ENCODE measurements at regions not wholly inside any gene's neighbourhood (a gene's known extent, or its start where the extent isn't known, plus 50 kb on each side); places are given as distances from the start of the nearest gene placed in this dataset.

- Histone ChIP-seq H3K4me1 (ENCODE audit: control insufficient read depth, insufficient read depth, low read length) (no peaks in the 10 kb centered on the region), H3K27ac (ENCODE audit: low read depth, low read length) (no peak overlapping the region), H3K4me3 (ENCODE audit: low read length) (no peak overlapping the region), H3K9ac (ENCODE audit: low read length) (no peak overlapping the region), H3K36me3 (ENCODE audit: control insufficient read depth, insufficient read depth, low read length) (no peaks in the 10 kb centered on the region), H3K27me3 (ENCODE audit: control insufficient read depth, insufficient read depth, low read length) (no peaks in the 10 kb centered on the region)
Observed at GRCh38 chr12:24233519-24234246, 284.2 kb upstream of the SOX5 start.

GRCh38 chr12:24232531-24232930, 283.1 kb upstream of the SOX5 start:
- H3K4me3 ChIP-seq (ENCODE audit: low read length) = no peak overlapping the region
- no peaks in the 10 kb centered on the region for H3K4me1 ChIP-seq (ENCODE audit: control insufficient read depth, insufficient read depth, low read length)
- H3K36me3 ChIP-seq (ENCODE audit: control insufficient read depth, insufficient read depth, low read length) = no peaks in the 10 kb centered on the region
- no peak overlapping the region for H3K27ac ChIP-seq (ENCODE audit: low read depth, low read length)
- no peak overlapping the region for H3K9ac ChIP-seq (ENCODE audit: low read length)
- no peaks in the 10 kb centered on the region for H3K27me3 ChIP-seq (ENCODE audit: control insufficient read depth, insufficient read depth, low read length)

- Histone ChIP-seq H3K4me1 (ENCODE audit: control insufficient read depth, insufficient read depth, low read length) (no peaks in the 10 kb centered on the region), H3K36me3 (ENCODE audit: control insufficient read depth, insufficient read depth, low read length) (no peaks in the 10 kb centered on the region), H3K4me3 (ENCODE audit: low read length) (no peak overlapping the region), H3K27me3 (ENCODE audit: control insufficient read depth, insufficient read depth, low read length) (no peaks in the 10 kb centered on the region), H3K27ac (ENCODE audit: low read depth, low read length) (no peak overlapping the region), H3K9ac (ENCODE audit: low read length) (no peak overlapping the region)
Observed at GRCh38 chr12:24231298-24231697, 281.8 kb upstream of the SOX5 start.

GRCh38 chr12:24230061-24230701, 280.7 kb upstream of the SOX5 start:
- Histone ChIP-seq H3K27ac (ENCODE audit: low read depth, low read length) (no peak overlapping the region), H3K27me3 (ENCODE audit: control insufficient read depth, insufficient read depth, low read length) (no peaks in the 10 kb centered on the region), H3K4me3 (ENCODE audit: low read length) (no peak overlapping the region), H3K4me1 (ENCODE audit: control insufficient read depth, insufficient read depth, low read length) (no peaks in the 10 kb centered on the region), H3K9ac (ENCODE audit: low read length) (no peak overlapping the region), H3K36me3 (ENCODE audit: control insufficient read depth, insufficient read depth, low read length) (no peaks in the 10 kb centered on the region)

- Histone ChIP-seq H3K36me3 (ENCODE audit: control insufficient read depth, insufficient read depth, low read length) (no peaks in the 10 kb centered on the region), H3K27me3 (ENCODE audit: control insufficient read depth, insufficient read depth, low read length) (no peaks in the 10 kb centered on the region), H3K27ac (ENCODE audit: low read depth, low read length) (no peak overlapping the region), H3K4me3 (ENCODE audit: low read length) (no peak overlapping the region), H3K4me1 (ENCODE audit: control insufficient read depth, insufficient read depth, low read length) (no peaks in the 10 kb centered on the region), H3K9ac (ENCODE audit: low read length) (no peak overlapping the region)
Observed at GRCh38 chr12:24229031-24229700, 279.7 kb upstream of the SOX5 start.

DNA sequence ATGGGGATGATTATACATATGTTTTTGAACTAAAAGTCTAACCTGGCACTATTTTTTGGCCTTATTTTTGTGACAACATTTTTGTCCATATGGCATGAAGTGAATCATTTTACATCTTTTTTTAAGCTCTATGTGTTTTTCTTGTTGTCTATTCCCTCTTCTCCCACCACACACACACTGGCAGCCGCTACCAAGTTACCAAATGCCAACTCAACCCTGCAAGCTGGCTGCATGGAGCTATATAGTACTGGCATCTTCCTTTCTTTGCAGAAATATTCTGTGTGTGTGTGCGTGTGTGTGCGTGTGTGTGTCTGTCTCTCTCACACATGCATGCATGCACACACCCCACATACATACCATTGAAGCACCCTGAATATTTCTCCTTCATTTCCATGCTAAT, 278.9 kb upstream of the SOX5 start:
- H3K27ac ChIP-seq (ENCODE audit: low read depth, low read length) = no peak overlapping the region
- H3K9ac ChIP-seq (ENCODE audit: low read length) = no peak overlapping the region
- H3K4me3 ChIP-seq (ENCODE audit: low read length) = no peak overlapping the region
- H3K27me3 ChIP-seq (ENCODE audit: control insufficient read depth, insufficient read depth, low read length) = no peaks in the 10 kb centered on the region
- no peaks in the 10 kb centered on the region for H3K36me3 ChIP-seq (ENCODE audit: control insufficient read depth, insufficient read depth, low read length)
- no peaks in the 10 kb centered on the region for H3K4me1 ChIP-seq (ENCODE audit: control insufficient read depth, insufficient read depth, low read length)

GRCh38 chr12:24227551-24227950, 278.1 kb upstream of the SOX5 start:
- Histone ChIP-seq H3K27me3 (ENCODE audit: control insufficient read depth, insufficient read depth, low read length) (no peaks in the 10 kb centered on the region), H3K4me1 (ENCODE audit: control insufficient read depth, insufficient read depth, low read length) (no peaks in the 10 kb centered on the region), H3K9ac (ENCODE audit: low read length) (no peak overlapping the region), H3K4me3 (ENCODE audit: low read length) (no peak overlapping the region), H3K27ac (ENCODE audit: low read depth, low read length) (no peak overlapping the region), H3K36me3 (ENCODE audit: control insufficient read depth, insufficient read depth, low read length) (no peaks in the 10 kb centered on the region)

- H3K27me3 ChIP-seq (ENCODE audit: control insufficient read depth, insufficient read depth, low read length) = no peaks in the 10 kb centered on the region
- H3K36me3 ChIP-seq (ENCODE audit: control insufficient read depth, insufficient read depth, low read length) = no peaks in the 10 kb centered on the region
- no peak overlapping the region for H3K27ac ChIP-seq (ENCODE audit: low read depth, low read length)
- H3K4me1 ChIP-seq (ENCODE audit: control insufficient read depth, insufficient read depth, low read length) = no peaks in the 10 kb centered on the region
- no peak overlapping the region for H3K4me3 ChIP-seq (ENCODE audit: low read length)
- no peak overlapping the region for H3K9ac ChIP-seq (ENCODE audit: low read length)
Observed at GRCh38 chr12:24226745-24227350, 277.4 kb upstream of the SOX5 start.

- no peak overlapping the region for H3K4me3 ChIP-seq (ENCODE audit: low read length)
- H3K4me1 ChIP-seq (ENCODE audit: control insufficient read depth, insufficient read depth, low read length) = no peaks in the 10 kb centered on the region
- H3K36me3 ChIP-seq (ENCODE audit: control insufficient read depth, insufficient read depth, low read length) = no peaks in the 10 kb centered on the region
- no peak overlapping the region for H3K9ac ChIP-seq (ENCODE audit: low read length)
- H3K27me3 ChIP-seq (ENCODE audit: control insufficient read depth, insufficient read depth, low read length) = no peaks in the 10 kb centered on the region
- H3K27ac ChIP-seq (ENCODE audit: low read depth, low read length) = no peak overlapping the region
Observed at GRCh38 chr12:24224401-24224800, 274.9 kb upstream of the SOX5 start.

- Histone ChIP-seq H3K36me3 (ENCODE audit: control insufficient read depth, insufficient read depth, low read length) (no peaks in the 10 kb centered on the region), H3K4me1 (ENCODE audit: control insufficient read depth, insufficient read depth, low read length) (no peaks in the 10 kb centered on the region), H3K4me3 (ENCODE audit: low read length) (no peak overlapping the region), H3K9ac (ENCODE audit: low read length) (no peak overlapping the region), H3K27me3 (ENCODE audit: control insufficient read depth, insufficient read depth, low read length) (no peaks in the 10 kb centered on the region), H3K27ac (ENCODE audit: low read depth, low read length) (no peak overlapping the region)
Observed at GRCh38 chr12:24223926-24224325, 274.5 kb upstream of the SOX5 start.

GRCh38 chr12:24222968-24223367, 273.5 kb upstream of the SOX5 start:
- no peak overlapping the region for H3K4me3 ChIP-seq (ENCODE audit: low read length)
- no peaks in the 10 kb centered on the region for H3K36me3 ChIP-seq (ENCODE audit: control insufficient read depth, insufficient read depth, low read length)
- H3K4me1 ChIP-seq (ENCODE audit: control insufficient read depth, insufficient read depth, low read length) = no peaks in the 10 kb centered on the region
- no peaks in the 10 kb centered on the region for H3K27me3 ChIP-seq (ENCODE audit: control insufficient read depth, insufficient read depth, low read length)
- no peak overlapping the region for H3K27ac ChIP-seq (ENCODE audit: low read depth, low read length)
- no peak overlapping the region for H3K9ac ChIP-seq (ENCODE audit: low read length)

GRCh38 chr12:24212496-24212895, 263.0 kb upstream of the SOX5 start:
- Histone ChIP-seq H3K9ac (ENCODE audit: low read length) (no peak overlapping the region), H3K4me1 (ENCODE audit: control insufficient read depth, insufficient read depth, low read length) (no peaks in the 10 kb centered on the region), H3K4me3 (ENCODE audit: low read length) (no peak overlapping the region), H3K27me3 (ENCODE audit: control insufficient read depth, insufficient read depth, low read length) (no peaks in the 10 kb centered on the region), H3K36me3 (ENCODE audit: control insufficient read depth, insufficient read depth, low read length) (no peaks in the 10 kb centered on the region), H3K27ac (ENCODE audit: low read depth, low read length) (no peak overlapping the region)
